LHCN-M2 (cell line): ENCODE measurements at regions not wholly inside any gene's neighbourhood (a gene's known extent, or its start where the extent isn't known, plus 50 kb on each side); places are given as distances from the start of the nearest gene placed in this dataset.

Experiments
- DNase-seq: peaks from one replicate; pipeline ENCODE4 v3.0.0-alpha.2; 2012; ENCODE audit warnings: low read depth

- no peak for DNase-seq
These were observed 268.0 kb downstream of the MSRB3 start for GRCh38 chr12:65546528-65546927.

- peak; percentile 72 for DNase-seq
These were observed 267.4 kb upstream of the HMGA2 start for GRCh38 chr12:65556676-65557437.

- no peak for DNase-seq
These were observed 266.7 kb upstream of the HMGA2 start for GRCh38 chr12:65557438-65558181.

DNA sequence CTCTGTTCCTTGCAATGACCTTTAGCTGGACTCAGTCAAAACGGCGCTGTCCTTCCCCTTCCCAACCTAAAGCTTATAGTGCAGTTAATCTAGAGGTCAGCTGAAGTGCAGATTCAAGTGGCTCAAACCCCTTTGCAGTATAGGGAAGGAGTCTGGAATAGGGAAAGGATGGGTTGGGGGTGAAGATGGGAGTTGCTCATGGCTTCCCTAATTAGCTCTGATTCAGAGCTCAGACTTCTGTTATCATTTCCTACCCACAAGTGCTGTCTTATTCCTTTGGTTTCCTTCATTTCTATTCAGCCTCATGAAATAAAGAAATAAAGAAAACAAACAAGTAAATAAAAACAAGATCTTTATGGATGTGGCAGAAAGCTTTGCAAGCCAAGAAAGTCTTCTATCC lies 264.0 kb upstream of the HMGA2 start:
- DNase-seq: no peak

DNA sequence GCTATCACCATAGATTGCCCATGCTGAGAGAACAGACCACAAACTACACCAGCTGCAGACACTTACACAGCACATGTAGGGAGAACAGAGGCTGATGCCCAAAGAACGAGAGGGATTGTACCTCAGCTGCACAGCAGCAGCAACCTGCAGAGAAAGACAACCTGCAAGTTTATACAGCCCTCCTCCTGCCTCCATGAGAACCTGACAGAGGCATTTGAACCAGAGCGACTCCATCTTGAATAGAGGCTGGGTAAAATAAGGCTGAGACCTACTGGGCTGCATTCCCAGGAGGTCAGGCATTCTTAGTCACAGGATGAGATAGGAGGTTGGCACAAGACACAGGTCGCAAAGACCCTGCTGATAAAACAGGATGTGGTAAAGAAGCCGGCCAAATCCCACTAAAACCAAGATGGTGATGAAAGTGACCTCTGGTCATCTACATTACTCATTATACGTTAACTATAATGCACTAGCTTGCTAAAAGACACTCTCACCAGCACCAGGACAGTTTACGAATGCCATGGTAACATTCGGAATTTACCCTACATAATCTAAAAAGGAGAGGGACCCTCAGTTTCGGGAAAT lies 262.4 kb upstream of the HMGA2 start:
- peak; percentile 78 for DNase-seq

DNA sequence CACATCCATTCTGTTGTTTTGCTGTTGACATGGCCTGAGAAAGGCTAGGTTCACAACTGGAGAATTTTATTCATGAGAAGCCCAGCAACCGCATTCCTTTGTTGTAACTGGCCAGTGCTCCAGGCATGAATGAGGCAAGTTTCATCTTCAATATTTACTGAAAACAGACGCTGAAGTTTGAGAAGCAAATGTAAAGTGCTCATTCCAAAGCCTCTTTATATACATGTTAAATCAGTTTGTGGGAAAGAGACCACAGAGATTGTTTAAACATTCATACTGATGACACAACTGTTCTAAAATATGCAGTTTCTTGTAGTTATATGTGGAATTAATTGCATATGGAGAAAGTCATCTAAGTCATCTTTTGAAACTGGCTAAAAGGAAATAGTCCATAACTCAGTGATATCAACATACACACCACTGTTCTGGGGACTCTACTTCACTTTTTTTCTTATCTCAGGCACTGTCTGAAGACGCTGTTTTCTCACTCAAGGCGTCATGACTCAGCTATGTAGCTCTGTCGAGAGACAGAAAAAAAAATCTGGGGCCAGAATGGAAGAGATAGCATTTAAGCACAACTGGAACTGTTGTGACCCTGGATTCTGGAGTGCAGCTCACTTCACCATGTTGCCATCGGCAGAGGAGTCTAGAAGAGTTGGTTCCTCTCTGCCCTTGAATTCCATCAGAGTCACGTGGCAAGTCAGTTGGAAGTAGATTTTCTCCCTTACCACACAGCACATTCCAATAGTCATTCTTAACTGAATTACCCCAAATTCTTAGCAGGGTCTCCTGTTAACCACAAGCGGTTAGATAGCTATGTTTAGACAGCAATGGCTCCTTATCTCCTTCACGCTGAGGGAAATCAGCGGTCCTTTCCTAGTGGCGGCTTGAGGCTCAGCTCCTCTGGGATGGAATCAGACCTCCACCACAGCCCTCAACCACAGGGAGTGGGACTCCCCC lies 258.4 kb upstream of the HMGA2 start:
- peak; percentile 94 for DNase-seq

GRCh38 chr12:65566751-65567150 lies 257.5 kb upstream of the HMGA2 start:
- peak; percentile 58 for DNase-seq

DNA sequence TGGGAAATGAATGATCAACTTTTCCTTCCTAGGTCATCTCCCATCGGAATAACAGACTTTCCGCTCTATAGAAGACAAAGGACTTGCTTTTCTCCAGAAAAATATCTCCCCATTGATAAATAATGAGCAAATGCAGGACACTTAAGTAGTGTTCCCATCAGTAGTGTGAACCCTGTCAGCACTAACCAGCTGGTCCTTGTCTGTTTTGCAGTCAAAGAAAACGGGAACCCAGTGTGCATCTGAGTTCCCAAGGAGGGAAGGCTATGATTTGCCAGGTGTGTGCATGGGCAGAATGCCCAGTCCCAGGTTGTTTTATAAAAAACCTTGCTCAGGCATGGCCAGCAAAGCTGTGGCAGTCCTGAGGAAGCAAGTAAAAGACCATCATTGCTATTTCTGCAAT lies 256.5 kb upstream of the HMGA2 start:
- DNase-seq: no peak

DNA sequence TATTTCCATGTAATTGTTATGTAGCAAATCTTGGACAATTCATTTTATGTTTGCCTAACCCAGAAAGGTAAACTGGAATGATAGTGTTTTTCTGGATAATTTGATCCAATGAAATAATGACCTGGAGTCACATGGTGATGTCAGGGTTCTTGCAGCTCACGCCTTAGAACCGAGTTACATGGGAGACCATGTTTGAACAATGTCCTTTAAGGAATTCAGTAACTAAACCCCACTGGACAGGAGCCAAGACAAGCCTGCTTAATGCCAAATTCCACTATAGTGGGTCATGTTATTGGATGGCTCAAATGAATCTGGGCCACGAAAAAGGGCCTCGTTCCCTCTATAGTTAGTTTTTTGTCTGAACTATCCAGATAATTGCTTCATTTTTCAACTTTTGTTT lies 255.8 kb upstream of the HMGA2 start:
- DNase-seq: peak; percentile 93

DNA sequence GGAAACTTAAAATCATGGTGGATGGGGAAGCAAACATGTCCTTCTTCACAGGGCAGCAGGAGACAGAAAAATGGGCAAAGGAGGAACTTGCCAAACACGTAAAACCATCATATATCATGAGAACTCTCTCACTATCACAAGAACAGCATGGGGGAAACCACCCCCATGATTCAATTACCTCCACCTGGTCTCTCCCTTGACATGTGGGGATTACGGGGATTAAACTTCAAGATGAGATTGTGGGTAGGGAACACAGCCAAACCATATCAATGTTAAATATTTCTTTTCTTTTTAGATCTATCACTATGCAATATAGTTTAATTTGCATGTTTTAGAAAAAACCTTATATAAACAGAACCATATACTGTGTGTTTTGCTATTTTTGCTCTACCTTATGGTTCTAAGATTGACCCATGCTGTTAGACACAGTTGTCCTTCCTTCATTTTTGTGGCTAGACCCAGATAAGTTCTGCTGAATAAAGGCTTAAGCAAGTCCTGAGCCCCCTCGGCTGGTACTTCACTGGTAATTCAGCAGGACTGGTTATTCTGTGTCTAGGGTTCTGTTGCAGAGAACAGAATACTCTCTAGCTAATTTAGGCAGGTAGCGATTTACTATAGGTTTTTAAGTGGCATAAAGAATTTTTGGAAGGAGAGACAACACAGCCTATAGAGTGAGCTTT lies 253.7 kb upstream of the HMGA2 start:
- no peak for DNase-seq

DNA sequence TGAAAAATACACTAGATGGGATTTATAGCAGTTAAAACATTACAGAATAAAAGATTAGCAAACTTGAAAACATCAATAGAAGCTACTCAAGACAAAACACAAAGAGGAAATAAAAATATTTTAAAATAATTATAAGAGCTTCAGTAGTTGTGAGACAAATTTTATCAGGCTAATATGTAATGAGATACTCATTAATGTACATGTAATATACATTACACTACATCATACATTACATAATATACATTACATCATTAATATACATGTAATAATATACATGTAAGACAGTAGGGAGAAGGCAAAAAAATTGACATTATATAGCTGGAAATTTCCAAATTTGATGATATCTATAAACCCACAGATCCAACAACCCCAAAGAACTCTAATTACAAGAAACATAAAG lies 249.4 kb upstream of the HMGA2 start:
- DNase-seq: no peak

GRCh38 chr12:65584016-65584415 lies 240.3 kb upstream of the HMGA2 start:
- no peak for DNase-seq

- DNase-seq: peak; percentile 79
These were observed 238.4 kb upstream of the HMGA2 start for GRCh38 chr12:65585648-65586602.

DNA sequence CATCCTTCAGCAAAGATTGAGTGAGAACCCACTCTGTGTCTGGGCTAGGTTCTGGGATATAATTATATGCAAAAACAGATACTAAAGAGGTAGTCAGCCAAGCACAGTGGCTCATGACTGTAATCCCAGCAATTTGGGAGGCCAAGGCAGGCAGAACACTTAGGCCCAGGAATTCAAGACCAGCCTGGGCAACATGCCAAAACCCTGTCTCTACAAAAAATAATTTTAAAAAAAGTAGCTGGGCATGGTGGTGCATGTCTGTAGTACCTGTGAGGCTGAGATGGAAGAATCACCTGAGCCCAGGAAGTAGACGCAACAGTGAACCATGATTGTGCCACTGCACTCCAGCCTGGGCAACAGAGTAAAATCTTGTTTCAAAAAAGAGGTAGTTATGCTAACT lies 237.5 kb upstream of the HMGA2 start:
- no peak for DNase-seq

DNA sequence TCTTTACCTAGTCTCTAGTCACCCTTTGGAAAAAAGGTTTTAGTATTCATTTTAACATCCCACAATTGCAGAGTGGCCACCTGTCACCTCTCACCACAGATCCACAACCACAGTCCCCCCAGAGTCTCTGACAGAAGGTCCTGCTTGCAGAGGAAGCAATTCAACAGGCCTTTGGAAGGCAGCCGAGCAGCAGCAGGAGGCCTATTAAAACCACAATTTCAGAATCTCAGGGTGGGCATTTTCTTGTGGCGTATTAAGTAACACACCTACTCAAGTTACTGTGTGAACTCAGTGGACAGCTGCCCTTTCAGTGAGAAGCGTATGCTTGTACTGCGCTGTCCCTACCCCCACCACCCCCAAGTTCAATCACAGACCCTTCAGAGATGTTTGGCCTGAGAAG lies 234.0 kb upstream of the HMGA2 start:
- DNase-seq: peak; percentile 63

GRCh38 chr12:65592416-65592815 lies 231.9 kb upstream of the HMGA2 start:
- DNase-seq: no peak

- no peak for DNase-seq
These were observed 231.0 kb upstream of the HMGA2 start for GRCh38 chr12:65593239-65593701.

DNA sequence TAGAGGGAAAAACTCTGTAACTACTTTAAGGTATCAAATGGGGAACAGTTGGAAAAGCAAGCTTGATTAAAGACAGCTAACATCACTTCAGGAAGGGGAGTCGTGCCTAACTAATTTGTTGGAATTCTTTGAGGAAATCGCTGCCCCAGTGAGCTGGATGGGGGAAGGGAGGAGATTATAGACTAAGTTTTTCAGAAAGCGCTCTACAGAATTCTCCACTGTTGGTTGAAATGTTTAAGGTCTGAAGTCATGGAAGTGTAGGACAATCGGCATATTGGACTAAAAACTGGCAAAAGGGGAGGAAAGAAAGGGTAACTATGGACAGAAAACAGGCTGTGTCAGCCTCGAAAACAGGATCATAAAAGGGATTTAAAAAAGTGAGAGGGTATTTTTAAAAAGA lies 229.9 kb upstream of the HMGA2 start:
- DNase-seq: no peak

GRCh38 chr12:65595016-65595560 lies 229.2 kb upstream of the HMGA2 start:
- DNase-seq: no peak
